GM12874 (cell line): ENCODE measurements at regions not wholly inside any gene's neighbourhood (a gene's known extent, or its start where the extent isn't known, plus 50 kb on each side); places are given as distances from the start of the nearest gene placed in this dataset.

Source experiments
- TF ChIP-seq, protein P1 (sequence below): IDR thresholded peaks from 2 replicates; pipeline ENCODE4 v1.5.1; 2011; ENCODE audit warnings: low read depth, mild to moderate bottlenecking, control low read depth, low read length, moderate library complexity; ENCODE audit not compliant: insufficient read depth

GRCh38 chrX:4240541-4241194, 527.2 kb upstream of the PRKX start:
- TF ChIP-seq, protein P1, sequence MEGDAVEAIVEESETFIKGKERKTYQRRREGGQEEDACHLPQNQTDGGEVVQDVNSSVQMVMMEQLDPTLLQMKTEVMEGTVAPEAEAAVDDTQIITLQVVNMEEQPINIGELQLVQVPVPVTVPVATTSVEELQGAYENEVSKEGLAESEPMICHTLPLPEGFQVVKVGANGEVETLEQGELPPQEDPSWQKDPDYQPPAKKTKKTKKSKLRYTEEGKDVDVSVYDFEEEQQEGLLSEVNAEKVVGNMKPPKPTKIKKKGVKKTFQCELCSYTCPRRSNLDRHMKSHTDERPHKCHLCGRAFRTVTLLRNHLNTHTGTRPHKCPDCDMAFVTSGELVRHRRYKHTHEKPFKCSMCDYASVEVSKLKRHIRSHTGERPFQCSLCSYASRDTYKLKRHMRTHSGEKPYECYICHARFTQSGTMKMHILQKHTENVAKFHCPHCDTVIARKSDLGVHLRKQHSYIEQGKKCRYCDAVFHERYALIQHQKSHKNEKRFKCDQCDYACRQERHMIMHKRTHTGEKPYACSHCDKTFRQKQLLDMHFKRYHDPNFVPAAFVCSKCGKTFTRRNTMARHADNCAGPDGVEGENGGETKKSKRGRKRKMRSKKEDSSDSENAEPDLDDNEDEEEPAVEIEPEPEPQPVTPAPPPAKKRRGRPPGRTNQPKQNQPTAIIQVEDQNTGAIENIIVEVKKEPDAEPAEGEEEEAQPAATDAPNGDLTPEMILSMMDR: no peak

DNA sequence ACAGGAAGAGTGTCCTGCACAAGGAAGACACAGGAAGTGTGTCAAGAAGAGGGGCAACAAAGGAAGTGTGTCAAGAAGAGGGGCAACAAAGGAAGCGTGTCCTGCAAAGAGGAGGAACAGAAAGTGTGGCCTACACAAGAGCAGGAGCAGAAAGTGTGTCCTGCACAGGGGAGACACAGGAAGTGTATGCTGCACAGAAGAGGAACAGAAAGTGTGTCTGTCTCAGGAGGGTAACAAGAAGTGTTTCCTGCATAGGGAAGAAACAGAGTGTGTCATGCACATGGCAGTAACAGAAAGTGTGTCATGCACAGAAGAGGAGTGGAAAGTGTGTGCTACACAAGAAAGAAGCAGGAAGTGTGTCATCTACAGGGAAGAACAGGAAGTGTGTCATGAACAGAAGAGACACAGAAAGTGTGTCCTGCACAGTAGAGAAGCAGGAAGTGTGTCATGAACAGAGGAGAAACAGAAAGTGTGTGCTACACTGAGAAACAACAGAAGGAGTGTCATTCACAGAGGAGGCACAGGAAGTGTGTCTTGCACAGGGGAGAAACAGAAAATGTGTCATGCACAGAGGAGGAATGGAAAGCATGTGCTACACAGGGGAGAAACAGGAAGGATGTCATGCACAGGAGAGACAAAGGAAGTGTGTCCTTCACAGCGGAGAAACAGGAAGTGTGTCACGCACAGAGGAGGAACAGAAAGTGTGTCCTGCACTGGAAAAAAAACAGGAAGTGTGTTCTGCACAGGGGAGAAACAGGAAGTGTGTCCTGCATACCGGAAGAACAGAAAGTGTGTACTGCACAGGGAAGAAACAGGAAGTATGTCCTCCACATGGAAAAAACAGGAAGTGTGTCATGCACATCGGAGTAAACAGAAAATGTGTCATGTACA, 526.4 kb upstream of the PRKX start:
- TF ChIP-seq, protein P1: no peak

- TF ChIP-seq, protein P1: no peak
These were observed 525.5 kb upstream of the PRKX start for GRCh38 chrX:4238916-4239315.

DNA sequence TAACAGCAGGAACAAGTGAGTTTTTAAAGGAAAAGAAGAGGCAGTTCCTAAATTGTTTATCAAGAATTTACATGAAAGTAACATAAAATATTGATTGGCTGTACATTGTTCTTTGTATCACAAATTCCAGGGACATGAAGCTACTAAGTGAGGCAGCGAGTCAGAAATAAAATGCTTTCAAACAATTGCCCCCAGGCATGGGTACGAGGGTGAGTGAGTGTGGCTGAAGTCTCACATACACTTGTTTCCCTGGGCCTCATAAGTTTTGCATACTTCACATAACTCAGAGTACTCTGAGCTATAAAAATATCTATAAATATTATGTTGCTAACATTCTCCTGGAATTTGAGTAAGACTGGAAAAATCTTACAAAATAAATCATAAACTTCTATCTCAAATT, 511.6 kb upstream of the PRKX start:
- TF ChIP-seq, protein P1: no peak

DNA sequence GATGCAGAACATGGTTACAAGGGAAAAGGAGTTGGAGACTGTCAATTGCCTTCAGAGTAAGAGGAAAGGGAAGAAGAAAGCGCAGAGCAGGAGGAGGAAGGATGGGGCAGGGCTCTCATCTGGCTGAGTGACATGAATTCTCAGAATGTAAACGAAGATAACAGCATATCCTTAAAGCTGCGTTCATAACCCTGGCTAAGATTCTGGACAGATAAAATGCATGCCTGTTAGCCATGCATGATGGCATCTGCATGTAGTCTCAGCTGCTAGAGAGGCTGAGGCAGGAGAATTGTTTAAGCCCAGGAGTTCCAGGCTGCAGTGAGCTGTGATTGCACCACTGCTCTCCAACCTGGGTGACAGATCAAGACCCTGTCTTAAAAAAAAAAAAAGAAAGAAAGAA, 493.5 kb upstream of the PRKX start:
- TF ChIP-seq, protein P1: no peak

DNA sequence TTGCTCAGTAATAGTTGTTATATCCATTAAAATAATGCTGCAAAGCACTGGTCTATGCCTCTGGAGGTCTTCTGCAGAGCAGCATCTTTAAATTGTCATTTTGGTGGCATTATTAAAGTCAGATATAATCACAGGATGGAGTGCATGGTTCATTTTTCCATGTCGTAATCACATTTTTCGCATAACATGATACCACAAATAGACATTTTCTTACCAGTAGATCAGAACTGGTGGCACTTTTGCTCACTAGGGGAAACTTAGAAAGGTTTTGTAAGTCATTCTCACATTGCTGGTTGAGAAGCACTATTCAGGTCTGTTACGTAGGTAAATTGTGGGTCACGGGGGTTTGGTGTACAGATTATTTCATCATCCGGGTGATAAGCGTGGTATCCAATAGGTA, 484.5 kb upstream of the PRKX start:
- TF ChIP-seq, protein P1: no peak

DNA sequence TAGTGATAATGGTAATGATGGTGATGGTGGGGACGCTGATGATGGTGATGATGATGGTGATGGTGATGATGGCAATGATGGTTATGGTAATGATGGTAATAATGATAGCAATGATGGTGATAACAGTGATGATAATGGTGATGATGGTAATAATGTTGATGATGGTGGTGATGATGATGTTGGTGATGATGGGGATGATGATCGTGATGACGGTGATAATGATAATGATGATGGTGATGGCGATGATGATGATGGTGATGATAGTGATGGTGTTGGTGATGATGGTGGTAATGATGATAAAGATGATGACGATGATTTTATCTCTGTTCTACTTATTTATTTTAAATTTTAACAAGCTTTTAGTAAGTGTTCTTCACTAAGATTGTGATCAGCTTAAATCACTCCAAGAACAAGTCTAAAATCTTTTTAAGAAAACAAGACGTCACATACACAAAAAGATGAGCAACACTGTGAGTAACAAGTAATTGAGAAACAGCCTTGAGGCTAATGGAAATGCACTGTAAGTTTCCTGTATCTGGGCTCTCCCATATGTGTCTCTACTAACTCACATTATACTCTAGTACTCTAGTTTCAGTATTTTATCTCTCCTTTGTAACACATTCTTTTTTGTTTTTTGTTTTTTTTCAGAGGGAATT, 480.2 kb upstream of the PRKX start:
- TF ChIP-seq, protein P1: no peak
